ENCODE measurements at regions not wholly inside any gene's neighbourhood (a gene's known extent, or its start where the extent isn't known, plus 50 kb on each side); places are given as distances from the start of the nearest gene placed in this dataset.

GRCh38 chr7:25054819-25055519, 70.1 kb downstream of the CYCS start:
- intact Hi-C loops (cut with micrococcal nuclease) = no loop called here
- POLR2A ChIA-PET (ENCODE audit: unreplicated experiment) = no interaction called here
- Histone ChIP-seq H3K56ac (ENCODE audit: extremely low read depth, insufficient read depth, low read length) (no peak overlapping the region), H4K20me1 (ENCODE audit: insufficient read depth, low read length) (no peaks in the 10 kb centered on the region), H3K23ac (ENCODE audit: low read depth, low read length) (no peak overlapping the region), H3K4me1 (ENCODE audit: control insufficient read depth, insufficient read depth, low read length) (no peaks in the 10 kb centered on the region), H3K36me3 (ENCODE audit: control insufficient read depth, insufficient read depth, low read length) (no peaks in the 10 kb centered on the region), H3K4me3 (ENCODE audit: insufficient read depth, low read depth, low read length) (no peak overlapping the region), H3K27me3 (ENCODE audit: control insufficient read depth, insufficient read depth, low read length) (no peaks in the 10 kb centered on the region), H2BK15ac (ENCODE audit: low read depth, low read length) (no peak overlapping the region), H2AFZ (replicated peaks; ENCODE audit: low read length, poor library complexity) (no peak overlapping the region), H3K18ac (ENCODE audit: low read depth, low read length) (no peak overlapping the region), H3K14ac (replicated peaks; ENCODE audit: low read depth, low read length) (no peak overlapping the region), H3K4me2 (ENCODE audit: low read depth, low read length) (no peak overlapping the region), H3K9me3 (ENCODE audit: control insufficient read depth, insufficient read depth, low read length) (peaks cover 2% of the 10 kb centered on the region; the same call in 1 of the 2 replicates), H3K79me1 (ENCODE audit: low read depth in 1 of 2, low read length in 2 of 2) (no peaks in the 10 kb centered on the region), H2AK9ac (replicated peaks; ENCODE audit: low read depth, low read length, poor library complexity) (no peak overlapping the region), H4K91ac (ENCODE audit: insufficient read depth, low read depth, low read length) (no peak overlapping the region), H3K27ac (ENCODE audit: insufficient read depth, low read length) (no peak overlapping the region), H2BK20ac (ENCODE audit: low read depth, low read length) (no peak overlapping the region), H2AK5ac (ENCODE audit: low read depth, low read length) (no peak overlapping the region), H3K9ac (ENCODE audit: low read depth, low read length) (no peak overlapping the region), H4K8ac (ENCODE audit: low read depth in 2 of 2, low read length in 2 of 2) (no peak overlapping the region), H2BK120ac (ENCODE audit: low read depth, low read length) (no peak overlapping the region), H3K9me1 (ENCODE audit: insufficient read depth, low read length) (no peaks in the 10 kb centered on the region), H4K5ac (ENCODE audit: low read depth, low read length) (no peak overlapping the region), H3K4ac (ENCODE audit: low read depth, low read length) (no peak overlapping the region), H2BK5ac (ENCODE audit: low read depth, low read length, poor library complexity, severe bottlenecking) (no peak overlapping the region)
- DNase-seq (no peak), ATAC-seq (ENCODE audit: low read depth) (no peak)
- CTCF ChIA-PET = no interaction called here
- in situ Hi-C loops (cut with MboI; ENCODE audit: low sequenced_read_pairs) = no loop called here
- dilution Hi-C loops (cut with HindIII; ENCODE audit: low sequenced_read_pairs, unreplicated experiment) = no loop called here
- no CpG with 5 or more reads among the region's 6 CpGs for WGBS, 2 experiments (ENCODE audit: extremely low coverage in 2 of 2, insufficient read length in 1 of 2)
- BruUV-seq (replicated peaks) = no TSS peak
- TF ChIP-seq POLR2A (IDR thresholded peaks at IDR 0.05; ENCODE audit: low read depth, low read length) = no peak
- no peak for TF ChIP-seq CEBPB (IDR thresholded peaks at IDR 0.05; ENCODE audit: low read depth, low read length)
- no peak for TF ChIP-seq MAZ (IDR thresholded peaks at IDR 0.05; ENCODE audit: borderline replicate concordance, low read depth, low read length)
- TF ChIP-seq BHLHE40 (IDR thresholded peaks at IDR 0.05; ENCODE audit: low read depth, low read length) = no peak
- no peak for TF ChIP-seq RFX5 (IDR thresholded peaks at IDR 0.05; ENCODE audit: low read depth, low read length)
- no peak for TF ChIP-seq MXI1 (IDR thresholded peaks at IDR 0.05; ENCODE audit: borderline replicate concordance, low read depth, low read length)
- TF ChIP-seq RAD21 (IDR thresholded peaks at IDR 0.05; ENCODE audit: low read length) = no peak
- TF ChIP-seq MAFK (IDR thresholded peaks at IDR 0.05; ENCODE audit: low read depth, low read length) = no peak
- TF ChIP-seq, protein P1, sequence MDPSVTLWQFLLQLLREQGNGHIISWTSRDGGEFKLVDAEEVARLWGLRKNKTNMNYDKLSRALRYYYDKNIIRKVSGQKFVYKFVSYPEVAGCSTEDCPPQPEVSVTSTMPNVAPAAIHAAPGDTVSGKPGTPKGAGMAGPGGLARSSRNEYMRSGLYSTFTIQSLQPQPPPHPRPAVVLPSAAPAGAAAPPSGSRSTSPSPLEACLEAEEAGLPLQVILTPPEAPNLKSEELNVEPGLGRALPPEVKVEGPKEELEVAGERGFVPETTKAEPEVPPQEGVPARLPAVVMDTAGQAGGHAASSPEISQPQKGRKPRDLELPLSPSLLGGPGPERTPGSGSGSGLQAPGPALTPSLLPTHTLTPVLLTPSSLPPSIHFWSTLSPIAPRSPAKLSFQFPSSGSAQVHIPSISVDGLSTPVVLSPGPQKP (IDR thresholded peaks at IDR 0.05; ENCODE audit: borderline replicate concordance, low read depth, low read length) = no peak
- no peak for TF ChIP-seq CHD1 (IDR thresholded peaks at IDR 0.05; ENCODE audit: low read depth, low read length)
- TF ChIP-seq SMC3 (IDR thresholded peaks at IDR 0.05; ENCODE audit: low read depth, low read length) = no peak
- no peak for TF ChIP-seq RCOR1 (IDR thresholded peaks at IDR 0.05; ENCODE audit: insufficient replicate concordance, low read length)
- no peak for TF ChIP-seq NFE2L2 (IDR thresholded peaks at IDR 0.05; ENCODE audit: low read depth, low read length)
- TF ChIP-seq FOS (IDR thresholded peaks at IDR 0.05; ENCODE audit: low read depth, low read length) = no peak
- TF ChIP-seq, protein P2, sequence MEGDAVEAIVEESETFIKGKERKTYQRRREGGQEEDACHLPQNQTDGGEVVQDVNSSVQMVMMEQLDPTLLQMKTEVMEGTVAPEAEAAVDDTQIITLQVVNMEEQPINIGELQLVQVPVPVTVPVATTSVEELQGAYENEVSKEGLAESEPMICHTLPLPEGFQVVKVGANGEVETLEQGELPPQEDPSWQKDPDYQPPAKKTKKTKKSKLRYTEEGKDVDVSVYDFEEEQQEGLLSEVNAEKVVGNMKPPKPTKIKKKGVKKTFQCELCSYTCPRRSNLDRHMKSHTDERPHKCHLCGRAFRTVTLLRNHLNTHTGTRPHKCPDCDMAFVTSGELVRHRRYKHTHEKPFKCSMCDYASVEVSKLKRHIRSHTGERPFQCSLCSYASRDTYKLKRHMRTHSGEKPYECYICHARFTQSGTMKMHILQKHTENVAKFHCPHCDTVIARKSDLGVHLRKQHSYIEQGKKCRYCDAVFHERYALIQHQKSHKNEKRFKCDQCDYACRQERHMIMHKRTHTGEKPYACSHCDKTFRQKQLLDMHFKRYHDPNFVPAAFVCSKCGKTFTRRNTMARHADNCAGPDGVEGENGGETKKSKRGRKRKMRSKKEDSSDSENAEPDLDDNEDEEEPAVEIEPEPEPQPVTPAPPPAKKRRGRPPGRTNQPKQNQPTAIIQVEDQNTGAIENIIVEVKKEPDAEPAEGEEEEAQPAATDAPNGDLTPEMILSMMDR (conservative IDR thresholded peaks at IDR 0.05; ENCODE audit: low read depth, low read length) = no peak
- TF ChIP-seq, protein P3, sequence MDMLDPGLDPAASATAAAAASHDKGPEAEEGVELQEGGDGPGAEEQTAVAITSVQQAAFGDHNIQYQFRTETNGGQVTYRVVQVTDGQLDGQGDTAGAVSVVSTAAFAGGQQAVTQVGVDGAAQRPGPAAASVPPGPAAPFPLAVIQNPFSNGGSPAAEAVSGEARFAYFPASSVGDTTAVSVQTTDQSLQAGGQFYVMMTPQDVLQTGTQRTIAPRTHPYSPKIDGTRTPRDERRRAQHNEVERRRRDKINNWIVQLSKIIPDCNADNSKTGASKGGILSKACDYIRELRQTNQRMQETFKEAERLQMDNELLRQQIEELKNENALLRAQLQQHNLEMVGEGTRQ (IDR thresholded peaks at IDR 0.05; ENCODE audit: low read depth, low read length) = no peak
